ENCODE measurements at regions not wholly inside any gene's neighbourhood (a gene's known extent, or its start where the extent isn't known, plus 50 kb on each side); places are given as distances from the start of the nearest gene placed in this dataset.
A peak's percentile ranks its signal among the peaks of the same experiment; 100 is the strongest.

DNA sequence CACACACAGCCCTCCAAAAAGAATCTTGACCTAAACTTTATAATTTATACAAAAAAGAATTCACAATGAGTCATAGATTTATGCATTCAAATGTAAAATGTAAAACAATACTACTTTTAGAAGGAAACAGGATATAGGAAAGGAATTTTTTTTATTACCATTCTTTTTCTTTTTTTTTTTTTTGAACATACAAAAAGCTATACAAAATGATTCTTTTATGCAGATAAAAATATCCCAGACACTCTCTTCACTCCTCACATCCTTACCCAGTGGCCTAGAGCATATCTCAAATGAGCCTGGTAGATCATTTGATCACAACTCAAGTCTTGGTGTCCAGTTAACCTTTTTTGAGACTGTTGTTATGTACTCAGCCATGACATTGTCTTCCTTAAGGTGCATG, 307.3 kb upstream of the KLF3 start:
- intact Hi-C loops (cut with DNase I, micrococcal nuclease): no loop called here
- no peak for ATAC-seq
- DNase-seq: no peak

DNA sequence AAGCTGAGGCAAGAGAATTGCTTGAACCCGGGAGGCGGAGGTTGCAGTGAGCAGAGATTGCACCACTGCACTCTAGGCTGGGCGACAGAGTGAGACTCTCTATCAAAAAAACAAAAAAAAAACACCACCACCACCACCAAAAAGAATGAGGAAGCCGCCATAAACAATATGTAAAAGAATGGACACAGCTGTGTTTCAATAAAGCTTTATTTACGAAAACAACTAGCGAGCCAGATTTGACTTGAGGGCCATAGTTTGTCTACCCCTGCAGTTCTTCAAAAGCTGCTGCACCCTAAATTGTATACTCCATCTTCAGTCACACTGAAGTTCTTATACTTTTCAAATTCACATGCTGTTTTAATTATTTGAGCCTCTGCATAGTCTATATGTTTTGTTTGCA, 306.5 kb upstream of the KLF3 start:
- intact Hi-C loops (cut with DNase I, micrococcal nuclease): no loop called here
- DNase-seq (no peak), ATAC-seq (no peak)

- intact Hi-C loops (cut with DNase I, micrococcal nuclease): no loop called here
- ATAC-seq: no peak
These were observed 304.9 kb upstream of the KLF3 start for GRCh38 chr4:38359113-38359512.

GRCh38 chr4:38360201-38360600, 303.8 kb upstream of the KLF3 start:
- no peak for ATAC-seq
- intact Hi-C loops (cut with DNase I, micrococcal nuclease): no loop called here
- no peak for DNase-seq

More at GRCh38 chr4:38359113-38359512, 304.9 kb upstream of the KLF3 start:
- DNase-seq: no peak

DNA sequence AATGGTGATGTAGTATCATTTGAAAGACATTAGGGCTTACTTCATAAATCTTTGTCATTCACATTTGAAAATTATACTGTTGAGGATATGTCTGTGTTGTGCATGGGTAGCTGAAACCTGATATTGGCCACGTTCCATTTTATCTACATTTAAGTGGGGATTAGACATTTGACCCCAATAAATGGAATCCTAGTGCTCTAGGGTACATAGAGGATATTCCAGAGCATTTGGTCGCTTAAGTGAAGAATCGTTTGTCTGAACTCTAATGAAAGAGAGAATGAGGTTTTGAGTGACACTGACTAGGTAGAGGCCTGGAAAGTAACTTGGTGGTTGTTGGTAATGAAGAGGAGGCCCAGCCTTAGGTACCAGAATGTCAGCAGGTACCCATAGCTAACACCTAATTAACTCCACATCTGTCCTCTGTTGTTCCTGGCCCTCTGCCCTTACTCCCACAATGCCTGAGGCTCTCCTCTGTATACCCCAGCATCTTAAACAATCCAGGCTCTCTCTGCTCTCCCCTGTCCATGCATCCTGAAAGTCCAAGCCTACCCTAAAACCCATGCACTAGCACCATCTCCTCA, 299.5 kb upstream of the KLF3 start:
- no peak for ATAC-seq
- intact Hi-C loops (cut with DNase I, micrococcal nuclease): no loop called here
- DNase-seq: no peak

DNA sequence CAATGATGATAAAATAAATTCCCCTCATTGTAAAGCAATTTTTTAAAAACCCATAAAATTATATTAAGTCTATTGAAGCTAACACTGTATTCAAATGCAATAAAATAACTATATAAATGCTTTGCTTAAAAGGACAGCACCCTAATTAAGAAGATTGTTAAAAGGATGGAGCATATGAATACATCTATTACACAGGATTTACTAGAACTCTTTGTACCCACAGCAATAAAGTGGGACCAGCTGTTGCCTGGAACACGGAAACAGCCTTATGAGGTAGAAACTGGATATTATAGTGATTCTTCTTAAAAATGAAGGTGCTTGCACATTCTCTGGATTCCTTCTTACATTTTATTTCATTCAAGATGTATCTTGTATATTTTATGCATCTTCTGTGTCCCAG, 298.7 kb upstream of the KLF3 start:
- DNase-seq: no peak
- peak; percentile 71 for ATAC-seq
- intact Hi-C loops (cut with DNase I, micrococcal nuclease): no loop called here

DNA sequence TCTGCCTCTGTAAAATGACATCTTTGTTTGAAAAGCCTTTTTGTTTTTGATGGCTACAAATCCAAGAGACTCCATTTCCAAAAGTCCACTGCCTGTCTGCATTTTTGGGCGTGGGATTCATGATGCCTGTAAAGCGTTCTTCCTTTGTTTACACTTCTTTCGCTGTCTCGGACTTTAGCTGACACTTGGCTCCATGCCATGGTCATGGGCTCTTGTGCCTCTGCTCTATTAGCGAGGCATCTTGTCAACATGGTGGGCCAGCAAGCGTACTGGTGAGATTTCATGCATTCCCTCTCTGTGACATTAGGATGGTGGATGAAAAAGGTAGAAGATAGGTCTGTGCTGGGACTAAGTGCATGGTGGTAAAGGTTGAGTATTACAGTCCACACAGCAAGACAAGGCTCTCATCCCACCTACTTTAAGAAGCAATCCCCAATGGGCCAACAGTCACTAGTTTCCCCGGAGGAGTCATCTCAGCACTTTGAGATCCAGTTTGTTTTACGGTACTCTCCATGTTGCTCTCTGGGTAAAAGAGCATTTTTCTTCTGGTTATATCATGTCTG, 298.2 kb upstream of the KLF3 start:
- peak; percentile 58 for ATAC-seq
- intact Hi-C loops (cut with DNase I, micrococcal nuclease): no loop called here
- DNase-seq: peak; percentile 45 to 50

GRCh38 chr4:38366456-38366855, 297.5 kb upstream of the KLF3 start:
- intact Hi-C loops (cut with DNase I, micrococcal nuclease): no loop called here
- DNase-seq (peak in 1 of 2 donors; percentile 24), ATAC-seq (peak; percentile 78)

- ATAC-seq (no peak), DNase-seq (no peak)
- intact Hi-C loops (cut with DNase I, micrococcal nuclease): no loop called here
These were observed 297.0 kb upstream of the KLF3 start for GRCh38 chr4:38366997-38367396.

DNA sequence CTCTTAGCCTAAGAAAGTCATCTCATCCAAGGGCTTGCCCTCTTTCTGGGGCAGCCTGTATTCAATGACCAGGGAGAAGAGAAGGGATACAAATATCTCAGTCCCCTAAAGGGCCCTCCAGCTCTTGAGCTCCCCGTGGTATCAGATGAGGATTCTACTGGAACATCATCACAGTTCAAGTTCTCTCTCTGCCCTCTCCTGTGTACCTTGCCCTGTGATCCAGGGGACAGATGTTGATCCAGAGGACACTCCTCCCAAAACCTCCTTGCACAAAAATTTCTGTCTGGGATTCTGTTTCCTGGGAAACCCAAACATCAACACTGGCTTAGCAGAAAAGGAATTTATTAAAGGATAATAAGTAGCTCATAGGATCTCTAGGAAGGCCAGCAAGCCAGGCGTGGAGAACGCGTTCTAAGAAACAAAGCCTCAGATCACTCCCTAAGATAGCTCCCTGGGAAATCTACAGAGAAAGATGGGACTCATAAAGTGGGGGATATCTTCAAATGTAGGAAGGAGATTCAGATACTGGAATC, 296.3 kb upstream of the KLF3 start:
- no peak for ATAC-seq
- intact Hi-C loops (cut with DNase I, micrococcal nuclease): no loop called here
- no peak for DNase-seq

- ATAC-seq: no peak
- intact Hi-C loops (cut with DNase I, micrococcal nuclease): no loop called here
- DNase-seq: no peak
These were observed 295.4 kb upstream of the KLF3 start for GRCh38 chr4:38368613-38369012.

GRCh38 chr4:38371391-38371851, 292.6 kb upstream of the KLF3 start:
- ATAC-seq (no peak), DNase-seq (no peak)
- intact Hi-C loops (cut with DNase I, micrococcal nuclease): no loop called here

GRCh38 chr4:38373375-38373774, 290.6 kb upstream of the KLF3 start:
- ATAC-seq: no peak
- intact Hi-C loops (cut with DNase I, micrococcal nuclease): no loop called here
- no peak for DNase-seq

- DNase-seq: no peak
- intact Hi-C loops (cut with DNase I, micrococcal nuclease): no loop called here
- ATAC-seq: no peak
These were observed 286.8 kb upstream of the KLF3 start for GRCh38 chr4:38377195-38377594.

DNA sequence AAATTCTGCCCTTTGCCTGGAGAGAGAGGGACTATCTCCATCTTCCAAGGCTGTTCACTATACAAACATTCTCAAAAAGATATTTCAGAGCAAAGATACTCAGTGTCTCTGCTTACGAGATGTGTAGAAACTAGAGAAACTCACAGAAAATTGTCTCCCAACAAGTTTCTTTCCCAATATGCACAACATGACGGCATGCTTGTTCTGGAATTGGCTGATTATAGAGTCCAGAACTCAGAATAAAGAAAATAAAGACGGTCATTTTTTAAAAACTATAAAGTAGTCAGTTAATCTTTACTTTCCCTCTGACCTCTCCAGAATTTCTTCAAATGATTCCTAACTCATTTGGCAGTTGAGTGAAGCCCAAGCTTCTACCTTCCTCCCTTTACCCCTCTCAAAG, 285.5 kb upstream of the KLF3 start:
- DNase-seq: no peak
- intact Hi-C loops (cut with DNase I, micrococcal nuclease): no loop called here
- no peak for ATAC-seq

DNA sequence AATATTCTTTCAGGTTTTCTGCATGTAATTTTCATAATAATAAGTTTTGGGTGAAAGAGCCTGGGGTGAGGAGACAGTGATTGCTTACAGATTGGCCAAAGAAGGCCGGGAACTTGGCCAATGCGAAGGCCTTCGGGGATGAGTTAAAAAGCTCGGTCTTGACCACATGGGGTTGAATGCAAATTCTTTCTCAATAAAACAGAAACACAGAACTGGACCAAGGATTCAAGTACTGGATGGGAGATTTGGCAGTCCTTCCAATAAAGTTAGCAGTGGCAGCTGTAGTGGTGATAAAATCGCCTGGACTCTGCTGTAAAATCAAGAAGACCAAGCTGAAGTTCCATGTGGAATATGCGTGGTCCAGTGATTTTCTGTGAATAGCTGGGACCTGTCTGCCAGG, 282.2 kb upstream of the KLF3 start:
- ATAC-seq (no peak), DNase-seq (no peak)
- intact Hi-C loops (cut with DNase I, micrococcal nuclease): no loop called here

DNA sequence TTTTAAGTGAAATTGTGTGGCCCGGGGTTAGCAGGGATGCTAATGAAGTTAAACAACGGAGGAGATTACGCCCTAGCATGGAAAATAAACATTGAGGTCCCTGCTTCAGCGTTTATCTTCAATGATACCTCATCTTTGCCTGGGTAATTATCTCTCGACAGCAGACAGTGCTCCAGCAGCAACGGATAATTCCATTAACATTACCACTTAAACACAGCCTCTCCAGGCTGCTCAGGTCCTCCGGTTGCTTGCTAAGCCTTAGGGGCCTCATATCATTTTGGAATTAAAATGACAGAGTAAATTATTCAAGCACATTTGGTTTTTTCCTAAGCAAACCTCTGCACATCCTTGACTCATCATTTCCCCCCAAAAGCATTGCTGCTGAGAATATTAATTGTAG, 281.5 kb upstream of the KLF3 start:
- intact Hi-C loops (cut with DNase I, micrococcal nuclease): no loop called here
- ATAC-seq: no peak
- DNase-seq: no peak

GRCh38 chr4:38383646-38384121, 280.3 kb upstream of the KLF3 start:
- no peak for DNase-seq
- ATAC-seq: no peak
- intact Hi-C loops (cut with DNase I, micrococcal nuclease): no loop called here

DNA sequence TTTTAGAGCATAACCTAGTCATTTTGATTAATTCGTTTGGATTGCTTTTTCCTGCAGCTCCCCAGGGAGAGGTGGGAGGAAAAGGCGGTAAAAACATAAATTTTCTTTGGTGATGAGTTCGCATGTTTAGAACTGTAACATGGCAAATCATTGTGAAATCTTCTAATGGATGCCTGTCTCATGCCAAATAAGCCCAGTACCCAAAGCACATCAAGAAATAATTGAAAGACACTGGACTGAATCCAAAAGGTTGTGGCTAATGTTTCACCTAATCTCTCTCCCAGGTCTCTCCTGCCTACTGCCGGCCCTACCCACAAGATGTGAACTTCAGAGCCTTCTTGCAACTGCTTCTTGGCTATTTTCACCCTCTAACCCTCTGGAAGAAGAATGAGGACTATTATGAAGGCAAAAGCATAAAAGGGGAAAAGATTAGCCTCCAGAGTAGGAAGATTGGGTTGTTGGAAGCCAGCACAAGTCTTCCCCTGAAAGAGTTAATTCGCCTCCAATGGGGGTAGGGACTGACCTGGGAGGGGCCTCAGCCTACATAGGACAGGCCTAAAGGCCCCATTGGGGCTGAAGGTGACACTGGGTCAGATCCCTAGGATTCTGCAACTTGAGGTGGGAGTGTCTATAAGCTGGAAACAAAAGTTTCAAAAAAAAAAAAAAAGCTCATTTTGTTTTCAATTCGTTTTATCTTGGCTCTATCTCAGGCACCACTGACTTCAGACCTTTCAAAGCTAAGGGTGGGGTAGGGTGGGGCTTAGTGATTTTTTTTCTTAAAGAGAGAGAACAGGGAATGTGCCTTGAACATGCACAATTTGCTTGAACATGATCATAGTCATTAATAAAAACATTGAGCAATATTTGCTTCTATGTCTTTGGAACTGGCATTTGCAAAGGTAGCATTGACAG, 278.6 kb upstream of the KLF3 start:
- intact Hi-C loops (cut with DNase I, micrococcal nuclease): no loop called here
- ATAC-seq: peak; percentile 78
- DNase-seq: no peak

- no peak for ATAC-seq
- DNase-seq: no peak
- intact Hi-C loops (cut with DNase I, micrococcal nuclease): no loop called here
These were observed 277.9 kb upstream of the KLF3 start for GRCh38 chr4:38386005-38386551.
